DND-41 (cell line): ENCODE measurements at regions not wholly inside any gene's neighbourhood (a gene's known extent, or its start where the extent isn't known, plus 50 kb on each side); places are given as distances from the start of the nearest gene placed in this dataset.

Experiments
- EZH2 ChIP-seq: IDR thresholded peaks from 3 replicates; pipeline ENCODE4 v1.6.1; 2012; ENCODE audit warnings: borderline replicate concordance, low read depth, mild to moderate bottlenecking, moderate library complexity, low read length, inconsistent platforms; ENCODE audit not compliant: severe bottlenecking
- TF ChIP-seq, protein P1 (sequence below): IDR thresholded peaks from 2 replicates; pipeline ENCODE4 v1.5.1; 2012; ENCODE audit warnings: borderline replicate concordance, low read length, moderate library complexity, mild to moderate bottlenecking; ENCODE audit not compliant: poor library complexity, severe bottlenecking; ENCODE audit errors: extremely low read depth

DNA sequence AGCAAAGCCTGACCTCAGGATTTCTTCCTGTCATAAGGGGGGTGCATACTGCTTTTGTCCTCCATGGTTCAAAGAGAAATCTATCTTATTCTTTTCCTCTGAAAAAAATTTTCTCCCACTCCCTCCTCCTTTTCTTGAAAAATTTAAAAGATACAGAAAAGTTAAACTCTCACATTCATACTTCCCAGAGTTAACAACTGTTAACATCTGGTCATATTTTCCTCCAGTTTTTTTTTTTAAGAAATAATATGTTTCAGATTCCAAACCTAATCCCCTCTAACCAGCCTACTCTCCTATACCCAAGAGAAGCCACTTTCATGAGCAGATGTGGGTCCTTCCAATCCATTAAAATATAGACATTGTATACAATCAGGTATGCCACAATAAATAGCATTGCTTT, 378.9 kb upstream of the HNRNPA3 start:
- TF ChIP-seq, protein P1, sequence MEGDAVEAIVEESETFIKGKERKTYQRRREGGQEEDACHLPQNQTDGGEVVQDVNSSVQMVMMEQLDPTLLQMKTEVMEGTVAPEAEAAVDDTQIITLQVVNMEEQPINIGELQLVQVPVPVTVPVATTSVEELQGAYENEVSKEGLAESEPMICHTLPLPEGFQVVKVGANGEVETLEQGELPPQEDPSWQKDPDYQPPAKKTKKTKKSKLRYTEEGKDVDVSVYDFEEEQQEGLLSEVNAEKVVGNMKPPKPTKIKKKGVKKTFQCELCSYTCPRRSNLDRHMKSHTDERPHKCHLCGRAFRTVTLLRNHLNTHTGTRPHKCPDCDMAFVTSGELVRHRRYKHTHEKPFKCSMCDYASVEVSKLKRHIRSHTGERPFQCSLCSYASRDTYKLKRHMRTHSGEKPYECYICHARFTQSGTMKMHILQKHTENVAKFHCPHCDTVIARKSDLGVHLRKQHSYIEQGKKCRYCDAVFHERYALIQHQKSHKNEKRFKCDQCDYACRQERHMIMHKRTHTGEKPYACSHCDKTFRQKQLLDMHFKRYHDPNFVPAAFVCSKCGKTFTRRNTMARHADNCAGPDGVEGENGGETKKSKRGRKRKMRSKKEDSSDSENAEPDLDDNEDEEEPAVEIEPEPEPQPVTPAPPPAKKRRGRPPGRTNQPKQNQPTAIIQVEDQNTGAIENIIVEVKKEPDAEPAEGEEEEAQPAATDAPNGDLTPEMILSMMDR, result no peak
- no peak for TF ChIP-seq EZH2
